Suprapubic skin (tissue), 4 donors: ENCODE measurements at regions not wholly inside any gene's neighbourhood (a gene's known extent, or its start where the extent isn't known, plus 50 kb on each side); places are given as distances from the start of the nearest gene placed in this dataset.

Source experiments
- CTCF ChIP-seq, 2 donors: fragments of 200-600 bp in 1 of 2; fragments of 450-650 bp in 1 of 2; sonication (generic) in 1 of 2; IDR thresholded peaks; one replicate each; pipeline ENCODE4 v1.5.1; 2016 to 2019; ENCODE audit warnings: antibody characterized with exemption in 2 of 2, mild to moderate bottlenecking in 1 of 2, moderate library complexity in 1 of 2
- POLR2A ChIP-seq, 2 donors: fragments of 450-650 bp; IDR thresholded peaks; one replicate each; pipeline ENCODE4 v1.6.1; 2017; ENCODE audit warnings: antibody characterized with exemption in 2 of 2, mild to moderate bottlenecking in 2 of 2, moderate library complexity in 2 of 2
- POLR2AphosphoS5 ChIP-seq, 3 donors: sonication (generic); formaldehyde crosslinking; IDR thresholded peaks; one replicate each; pipeline ENCODE4 v1.6.1; 2017; ENCODE audit warnings: antibody characterized with exemption in 3 of 3

- TF ChIP-seq POLR2A (IDR thresholded peaks at IDR 0.05) (no peak), CTCF (IDR thresholded peaks at IDR 0.05) (no peak), POLR2AphosphoS5 (IDR thresholded peaks at IDR 0.05) (no peak)
These were observed 220.9 kb upstream of the SUCLG2 start for GRCh38 chr3:67875338-67875737.
